ENCODE measurements at regions not wholly inside any gene's neighbourhood (a gene's known extent, or its start where the extent isn't known, plus 50 kb on each side); places are given as distances from the start of the nearest gene placed in this dataset.
"Not testable (repeated sequence)": the region's sequence is repeated elsewhere in the genome, so short reads cannot be mapped to it uniquely, and the experiment has no call there.

GRCh38 chr18:42532119-42532518 lies 577.1 kb downstream of the PIK3C3 start:
- CTCF ChIA-PET, result no interaction called here
- intact Hi-C loops (cut with micrococcal nuclease), result no loop called here
- H3K9me3 Mint-ChIP-seq, result peaks cover 1% of the 10 kb centered on the region
- no peaks in the 10 kb centered on the region for H3K36me3 Mint-ChIP-seq (ENCODE audit: low read depth)
- no peak overlapping the region for H3K27ac Mint-ChIP-seq
- no peaks in the 10 kb centered on the region for H3K4me1 Mint-ChIP-seq (ENCODE audit: low read depth)
- H3K27me3 Mint-ChIP-seq (ENCODE audit: low read depth), result no peaks in the 10 kb centered on the region
- DNase-seq, result no peak
- H3K4me3 Mint-ChIP-seq, result no peak overlapping the region

- Mint-ChIP-seq H3K27ac (no peak overlapping the region), H3K27me3 (ENCODE audit: low read depth) (no peaks in the 10 kb centered on the region), H3K36me3 (ENCODE audit: low read depth) (no peaks in the 10 kb centered on the region), H3K4me3 (no peak overlapping the region), H3K4me1 (ENCODE audit: low read depth) (no peaks in the 10 kb centered on the region), H3K9me3 (peaks cover 1% of the 10 kb centered on the region)
- intact Hi-C loops (cut with micrococcal nuclease), result no loop called here
- CTCF ChIA-PET, result no interaction called here
- no peak for DNase-seq
Measured at GRCh38 chr18:42533009-42533575, 578.1 kb downstream of the PIK3C3 start.

DNA sequence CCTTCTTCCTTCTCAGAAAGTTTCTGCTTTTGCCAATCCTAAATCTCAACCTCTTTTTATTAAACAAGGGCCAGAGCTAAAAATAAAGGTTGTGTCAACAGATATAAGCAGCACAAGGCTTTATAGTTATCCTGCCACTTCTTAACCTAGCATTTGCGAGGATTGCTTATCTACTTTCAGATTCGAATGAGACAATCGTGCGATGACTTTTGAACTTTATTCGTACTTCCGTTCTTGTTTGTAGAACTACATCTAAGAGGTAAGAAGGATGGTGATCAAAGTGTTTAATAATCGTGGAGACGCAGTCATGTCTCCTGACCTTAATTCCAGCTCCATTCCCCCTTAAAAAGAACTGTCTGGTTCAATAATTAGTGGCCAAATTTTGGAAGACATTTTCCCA lies 578.6 kb downstream of the PIK3C3 start:
- Mint-ChIP-seq H3K4me3 (no peak overlapping the region), H3K27ac (no peak overlapping the region), H3K9me3 (peaks cover 1% of the 10 kb centered on the region), H3K4me1 (ENCODE audit: low read depth) (no peaks in the 10 kb centered on the region), H3K27me3 (ENCODE audit: low read depth) (no peaks in the 10 kb centered on the region), H3K36me3 (ENCODE audit: low read depth) (no peaks in the 10 kb centered on the region)
- CTCF ChIA-PET, result no interaction called here
- no peak for DNase-seq
- intact Hi-C loops (cut with micrococcal nuclease), result no loop called here

DNA sequence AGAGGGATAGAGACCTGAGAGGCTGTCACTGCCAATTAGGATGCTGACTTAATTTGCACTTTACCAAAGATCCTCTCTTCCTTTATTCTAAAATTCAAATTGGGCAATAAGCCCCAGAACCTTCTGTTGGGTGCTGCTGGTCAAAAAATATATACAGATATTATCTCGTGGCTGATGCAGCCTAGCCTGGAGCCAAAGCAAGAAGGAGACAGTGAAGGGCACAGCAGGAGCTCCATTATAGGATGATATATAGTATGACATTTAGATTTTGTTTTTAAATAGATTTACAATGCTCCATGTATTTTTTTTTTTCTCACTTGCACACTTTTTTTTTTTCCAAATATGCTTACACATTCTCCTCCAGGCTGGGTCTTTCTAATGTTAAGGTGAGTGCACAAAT lies 579.3 kb downstream of the PIK3C3 start:
- CTCF ChIA-PET, result no interaction called here
- no peak for DNase-seq
- Mint-ChIP-seq H3K4me1 (ENCODE audit: low read depth) (no peaks in the 10 kb centered on the region), H3K4me3 (no peak overlapping the region), H3K27ac (no peak overlapping the region), H3K36me3 (ENCODE audit: low read depth) (no peaks in the 10 kb centered on the region), H3K27me3 (ENCODE audit: low read depth) (no peaks in the 10 kb centered on the region), H3K9me3 (peaks cover 1% of the 10 kb centered on the region)
- intact Hi-C loops (cut with micrococcal nuclease), result no loop called here

GRCh38 chr18:42536442-42536841 lies 579.0 kb downstream of the RIT2 start:
- no peaks in the 10 kb centered on the region for H3K36me3 Mint-ChIP-seq (ENCODE audit: low read depth)
- H3K27me3 Mint-ChIP-seq (ENCODE audit: low read depth), result no peaks in the 10 kb centered on the region
- no peak overlapping the region for H3K27ac Mint-ChIP-seq
- no peaks in the 10 kb centered on the region for H3K4me1 Mint-ChIP-seq (ENCODE audit: low read depth)
- CTCF ChIA-PET, result interaction anchor here (0.6 kb wide), 1 partner anchor 24 kb away, joined by 4 read pairs; no protein-coding TSS in a partner anchor
- intact Hi-C loops (cut with micrococcal nuclease), result no loop called here
- no peak overlapping the region for H3K4me3 Mint-ChIP-seq
- peaks cover 1% of the 10 kb centered on the region for H3K9me3 Mint-ChIP-seq
- DNase-seq, result no peak

DNA sequence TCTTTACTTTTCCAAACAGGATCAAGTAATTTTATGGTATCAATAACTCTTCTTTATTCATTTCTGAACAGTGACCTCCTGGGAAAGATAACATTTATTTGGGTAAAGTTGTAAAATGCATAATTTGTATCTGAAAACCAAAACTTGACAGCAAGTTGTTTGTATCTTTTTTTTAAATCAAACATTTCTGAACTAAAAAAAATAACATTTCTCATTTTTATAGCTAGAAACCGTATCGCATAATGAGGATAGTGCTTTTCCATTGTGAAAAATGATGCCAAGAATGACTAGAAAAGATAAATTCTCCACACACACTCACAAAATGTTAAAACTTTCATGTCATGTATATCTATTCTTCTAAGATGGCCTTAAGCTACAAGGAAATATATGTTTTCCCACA lies 578.2 kb downstream of the RIT2 start:
- intact Hi-C loops (cut with micrococcal nuclease), result no loop called here
- Mint-ChIP-seq H3K36me3 (ENCODE audit: low read depth) (no peaks in the 10 kb centered on the region), H3K27me3 (ENCODE audit: low read depth) (no peaks in the 10 kb centered on the region), H3K9me3 (peaks cover 1% of the 10 kb centered on the region), H3K4me3 (no peak overlapping the region), H3K27ac (no peak overlapping the region), H3K4me1 (ENCODE audit: low read depth) (no peaks in the 10 kb centered on the region)
- CTCF ChIA-PET, result no interaction called here
- no peak for DNase-seq

DNA sequence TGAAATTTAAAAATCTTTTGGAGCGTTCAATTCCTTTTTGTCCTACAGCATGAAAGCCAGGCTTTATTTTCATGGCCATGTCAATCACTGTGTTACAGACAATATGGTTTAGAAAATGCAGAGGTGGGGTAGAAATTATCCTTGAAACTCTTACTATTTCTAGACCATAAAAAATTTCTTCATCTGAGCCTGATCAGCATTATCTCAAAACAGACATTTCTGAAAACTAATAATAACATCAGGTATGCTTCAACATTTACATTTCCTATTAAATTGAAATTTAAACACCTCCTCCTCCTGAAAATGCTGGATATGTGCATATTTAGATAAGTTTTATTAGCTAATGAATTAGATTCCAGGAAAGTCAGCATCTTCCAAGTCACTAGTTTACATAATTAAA lies 570.6 kb downstream of the RIT2 start:
- H3K9me3 Mint-ChIP-seq, result peaks cover 4% of the 10 kb centered on the region
- intact Hi-C loops (cut with micrococcal nuclease), result no loop called here
- H3K36me3 Mint-ChIP-seq (ENCODE audit: low read depth), result no peaks in the 10 kb centered on the region
- no peaks in the 10 kb centered on the region for H3K27me3 Mint-ChIP-seq (ENCODE audit: low read depth)
- DNase-seq, result no peak
- CTCF ChIA-PET, result interaction anchor here (0.6 kb wide), 1 partner anchor 44 kb away, joined by 3 read pairs; no protein-coding TSS in a partner anchor
- no peaks in the 10 kb centered on the region for H3K4me1 Mint-ChIP-seq (ENCODE audit: low read depth)
- H3K27ac Mint-ChIP-seq, result no peak overlapping the region
- no peak overlapping the region for H3K4me3 Mint-ChIP-seq

DNA sequence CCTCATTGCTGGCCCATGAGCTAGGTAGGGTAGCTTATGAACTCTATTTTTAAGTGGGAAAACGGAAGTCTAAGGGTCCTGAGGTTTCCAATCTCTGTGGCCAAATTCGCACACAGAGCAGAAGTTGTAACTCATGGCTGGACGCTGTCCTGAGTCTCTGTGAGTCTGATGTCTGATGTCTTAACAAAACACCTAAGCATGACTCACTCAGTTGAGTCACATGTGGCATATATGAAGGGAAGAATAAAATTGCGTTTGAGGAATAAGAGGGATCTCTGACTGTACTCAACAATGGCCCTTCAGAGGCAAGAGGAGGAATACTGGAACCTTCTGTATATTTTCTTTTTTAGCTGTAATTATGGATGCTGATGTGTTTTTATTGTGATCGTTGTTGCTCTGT lies 569.7 kb downstream of the RIT2 start:
- Mint-ChIP-seq H3K27me3 (ENCODE audit: low read depth) (no peaks in the 10 kb centered on the region), H3K4me3 (no peak overlapping the region), H3K27ac (no peak overlapping the region), H3K36me3 (ENCODE audit: low read depth) (no peaks in the 10 kb centered on the region), H3K9me3 (peaks cover 4% of the 10 kb centered on the region), H3K4me1 (ENCODE audit: low read depth) (no peaks in the 10 kb centered on the region)
- CTCF ChIA-PET, result no interaction called here
- intact Hi-C loops (cut with micrococcal nuclease), result no loop called here
- DNase-seq, result no peak

- Mint-ChIP-seq H3K4me1 (ENCODE audit: low read depth) (no peaks in the 10 kb centered on the region), H3K27ac (no peak overlapping the region), H3K27me3 (ENCODE audit: low read depth) (no peaks in the 10 kb centered on the region), H3K9me3 (peaks cover 9% of the 10 kb centered on the region), H3K4me3 (no peak overlapping the region), H3K36me3 (ENCODE audit: low read depth) (no peaks in the 10 kb centered on the region)
- DNase-seq, result no peak
- CTCF ChIA-PET, result no interaction called here
- intact Hi-C loops (cut with micrococcal nuclease), result no loop called here
Measured at GRCh38 chr18:42548493-42548892, 567.0 kb downstream of the RIT2 start.

DNA sequence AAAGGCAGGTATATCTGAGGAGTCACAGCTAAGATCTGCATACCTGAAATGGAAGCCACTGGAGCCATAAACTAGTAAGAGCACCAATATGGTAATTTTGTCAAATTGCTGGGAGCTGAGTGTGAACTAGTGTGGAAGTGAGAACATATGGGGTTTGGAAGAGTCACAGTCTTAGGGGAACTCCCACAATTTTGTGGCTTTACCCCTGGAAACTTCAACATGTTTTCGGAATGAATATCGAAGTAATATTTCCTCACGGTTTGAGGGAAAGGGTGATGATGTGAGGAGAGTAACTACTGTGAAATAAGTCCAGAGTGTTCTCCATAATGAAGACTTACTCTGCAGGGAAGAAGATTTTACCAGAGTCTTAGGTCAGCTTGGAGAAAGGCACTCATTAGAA lies 565.9 kb downstream of the RIT2 start:
- H3K9me3 Mint-ChIP-seq, result peaks cover 9% of the 10 kb centered on the region
- H3K36me3 Mint-ChIP-seq (ENCODE audit: low read depth), result no peaks in the 10 kb centered on the region
- DNase-seq, result no peak
- H3K27ac Mint-ChIP-seq, result no peak overlapping the region
- no peak overlapping the region for H3K4me3 Mint-ChIP-seq
- H3K27me3 Mint-ChIP-seq (ENCODE audit: low read depth), result no peaks in the 10 kb centered on the region
- H3K4me1 Mint-ChIP-seq (ENCODE audit: low read depth), result no peaks in the 10 kb centered on the region
- CTCF ChIA-PET, result no interaction called here
- intact Hi-C loops (cut with micrococcal nuclease), result no loop called here

- H3K36me3 Mint-ChIP-seq (ENCODE audit: low read depth); H3K4me1 Mint-ChIP-seq (ENCODE audit: low read depth); H3K27ac Mint-ChIP-seq; intact Hi-C loops (cut with micrococcal nuclease); DNase-seq; H3K27me3 Mint-ChIP-seq (ENCODE audit: low read depth); H3K4me3 Mint-ChIP-seq; H3K9me3 Mint-ChIP-seq; CTCF ChIA-PET: not testable (repeated sequence)
Measured at GRCh38 chr18:42552559-42552958, 562.9 kb downstream of the RIT2 start.

DNA sequence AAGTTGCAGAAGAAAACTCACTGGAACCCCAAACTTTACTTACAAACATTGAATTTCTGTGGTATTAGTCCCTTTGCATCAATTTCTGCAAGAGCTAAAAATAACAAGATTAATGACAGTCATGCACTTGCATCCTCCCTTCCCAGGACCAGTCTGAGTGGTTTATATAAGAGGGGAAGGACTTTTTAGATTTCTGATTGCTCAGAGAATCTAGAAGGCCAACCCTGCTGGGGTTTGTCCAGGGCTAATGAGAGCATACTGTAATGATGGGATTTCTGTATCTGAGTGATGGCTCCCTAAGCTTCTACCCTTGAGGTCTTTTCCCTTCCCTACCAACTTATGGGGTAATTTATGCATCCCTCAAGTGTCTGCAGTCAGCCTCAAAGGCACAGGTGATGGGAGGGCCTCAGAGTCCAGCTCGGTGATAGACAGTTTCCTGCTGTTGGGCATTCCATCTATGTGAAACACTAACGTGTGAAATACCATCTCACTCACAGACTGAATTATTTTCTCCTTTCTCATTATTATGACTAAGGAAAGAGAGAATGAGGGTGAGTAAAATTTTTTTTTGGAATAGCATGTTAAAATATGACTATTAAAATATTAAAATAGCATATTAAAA lies 556.3 kb downstream of the RIT2 start:
- CTCF ChIA-PET, result no interaction called here
- no peaks in the 10 kb centered on the region for H3K27me3 Mint-ChIP-seq (ENCODE audit: low read depth)
- intact Hi-C loops (cut with micrococcal nuclease), result no loop called here
- H3K27ac Mint-ChIP-seq, result no peak overlapping the region
- DNase-seq, result no peak
- no peaks in the 10 kb centered on the region for H3K4me1 Mint-ChIP-seq (ENCODE audit: low read depth)
- H3K36me3 Mint-ChIP-seq (ENCODE audit: low read depth), result no peaks in the 10 kb centered on the region
- peaks cover 4% of the 10 kb centered on the region for H3K9me3 Mint-ChIP-seq
- no peak overlapping the region for H3K4me3 Mint-ChIP-seq

DNA sequence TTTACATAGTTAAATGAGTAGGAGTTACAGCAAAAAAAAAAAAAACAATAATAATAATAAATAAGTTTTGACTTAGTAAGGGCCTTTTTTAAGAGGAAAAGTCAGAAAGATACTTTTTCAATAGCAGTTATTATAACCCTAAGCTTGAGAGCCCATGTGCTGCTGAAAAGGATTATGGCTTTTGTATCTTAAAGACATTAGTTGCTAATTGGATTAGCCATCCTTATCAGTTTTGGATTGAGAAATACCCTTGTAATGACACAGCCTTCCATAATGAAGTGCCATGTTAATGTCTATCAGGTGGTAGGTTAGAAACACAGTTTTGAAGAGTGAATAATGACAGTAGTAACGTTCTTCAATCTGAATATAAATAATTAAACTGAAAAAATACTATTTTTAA lies 554.0 kb downstream of the RIT2 start:
- no peaks in the 10 kb centered on the region for H3K36me3 Mint-ChIP-seq (ENCODE audit: low read depth)
- intact Hi-C loops (cut with micrococcal nuclease), result no loop called here

More for the DNA sequence above, 554.0 kb downstream of the RIT2 start:
- no peak overlapping the region for H3K4me3 Mint-ChIP-seq
- H3K4me1 Mint-ChIP-seq (ENCODE audit: low read depth), result no peaks in the 10 kb centered on the region
- no peak for DNase-seq
- no peak overlapping the region for H3K27ac Mint-ChIP-seq
- CTCF ChIA-PET, result no interaction called here
- H3K9me3 Mint-ChIP-seq, result peaks cover 6% of the 10 kb centered on the region
- no peaks in the 10 kb centered on the region for H3K27me3 Mint-ChIP-seq (ENCODE audit: low read depth)

Data from activated naive CD4-positive, alpha-beta T cell treated with anti-CD3 and anti-CD28 coated beads for 36 hours (primary cell).